ENCODE measurements at regions not wholly inside any gene's neighbourhood (a gene's known extent, or its start where the extent isn't known, plus 50 kb on each side); places are given as distances from the start of the nearest gene placed in this dataset.

- DNase-seq (ENCODE audit: unreplicated experiment), result no peak
- H3K9me3 Mint-ChIP-seq (ENCODE audit: unreplicated experiment), result no peaks in the 10 kb centered on the region
- BruUV-seq (replicated peaks), result no TSS peak
- H3K4me1 Mint-ChIP-seq (ENCODE audit: insufficient read depth, unreplicated experiment), result no peaks in the 10 kb centered on the region
- ChIA-PET POLR2A (no interaction called here), CTCF (no interaction called here)
- TF ChIP-seq CTCF (IDR thresholded peaks at IDR 0.05; ENCODE audit: unreplicated experiment), result no peak
- H3K4me3 Mint-ChIP-seq (ENCODE audit: unreplicated experiment), result no peak overlapping the region
- intact Hi-C loops (cut with micrococcal nuclease), result no loop called here
- no peaks in the 10 kb centered on the region for H3K27me3 Mint-ChIP-seq (ENCODE audit: insufficient read depth, unreplicated experiment)
- H3K27ac Mint-ChIP-seq (ENCODE audit: low read depth, unreplicated experiment), result no peak overlapping the region
- H3K36me3 Mint-ChIP-seq (ENCODE audit: insufficient read depth, unreplicated experiment), result no peaks in the 10 kb centered on the region
Measured at GRCh38 chr9:20137425-20137824, 348.6 kb upstream of the SLC24A2 start.

GRCh38 chr9:20135119-20135697 lies 346.4 kb upstream of the SLC24A2 start:
- intact Hi-C loops (cut with micrococcal nuclease), result no loop called here
- no peak for DNase-seq (ENCODE audit: unreplicated experiment)
- no peak for TF ChIP-seq CTCF (IDR thresholded peaks at IDR 0.05; ENCODE audit: unreplicated experiment)
- BruUV-seq (replicated peaks), result no TSS peak
- H3K4me1 Mint-ChIP-seq (ENCODE audit: insufficient read depth, unreplicated experiment), result no peaks in the 10 kb centered on the region
- no peaks in the 10 kb centered on the region for H3K36me3 Mint-ChIP-seq (ENCODE audit: insufficient read depth, unreplicated experiment)
- no peaks in the 10 kb centered on the region for H3K27me3 Mint-ChIP-seq (ENCODE audit: insufficient read depth, unreplicated experiment)
- CTCF ChIA-PET, result no interaction called here
- POLR2A ChIA-PET, result no interaction called here
- H3K4me3 Mint-ChIP-seq (ENCODE audit: unreplicated experiment), result no peak overlapping the region
- H3K9me3 Mint-ChIP-seq (ENCODE audit: unreplicated experiment), result no peaks in the 10 kb centered on the region
- no peak overlapping the region for H3K27ac Mint-ChIP-seq (ENCODE audit: low read depth, unreplicated experiment)

GRCh38 chr9:20125727-20126126 lies 336.9 kb upstream of the SLC24A2 start:
- POLR2A ChIA-PET, result no interaction called here

GRCh38 chr9:20119566-20119965 lies 330.7 kb upstream of the SLC24A2 start:
- no peak overlapping the region for H3K27ac Mint-ChIP-seq (ENCODE audit: low read depth, unreplicated experiment)
- peaks cover 6% of the 10 kb centered on the region for H3K4me1 Mint-ChIP-seq (ENCODE audit: insufficient read depth, unreplicated experiment)
- H3K36me3 Mint-ChIP-seq (ENCODE audit: insufficient read depth, unreplicated experiment), result no peaks in the 10 kb centered on the region
- ChIA-PET POLR2A (no interaction called here), CTCF (interaction anchor here (0.7 kb wide), 1 partner anchor 15 kb away, joined by 3 read pairs; no protein-coding TSS in a partner anchor)
- H3K27me3 Mint-ChIP-seq (ENCODE audit: insufficient read depth, unreplicated experiment), result no peaks in the 10 kb centered on the region
- no peak for TF ChIP-seq CTCF (IDR thresholded peaks at IDR 0.05; ENCODE audit: unreplicated experiment)
- DNase-seq (ENCODE audit: unreplicated experiment), result no peak
- intact Hi-C loops (cut with micrococcal nuclease), result no loop called here
- BruUV-seq (replicated peaks), result no TSS peak
- peaks cover 6% of the 10 kb centered on the region for H3K9me3 Mint-ChIP-seq (ENCODE audit: unreplicated experiment)
- H3K4me3 Mint-ChIP-seq (ENCODE audit: unreplicated experiment), result no peak overlapping the region

More at GRCh38 chr9:20125727-20126126, 336.9 kb upstream of the SLC24A2 start:
- Mint-ChIP-seq H3K36me3 (ENCODE audit: insufficient read depth, unreplicated experiment) (no peaks in the 10 kb centered on the region), H3K27ac (ENCODE audit: low read depth, unreplicated experiment) (no peak overlapping the region), H3K9me3 (ENCODE audit: unreplicated experiment) (no peaks in the 10 kb centered on the region), H3K4me1 (ENCODE audit: insufficient read depth, unreplicated experiment) (no peaks in the 10 kb centered on the region), H3K4me3 (ENCODE audit: unreplicated experiment) (no peak overlapping the region), H3K27me3 (ENCODE audit: insufficient read depth, unreplicated experiment) (no peaks in the 10 kb centered on the region)
- intact Hi-C loops (cut with micrococcal nuclease), result no loop called here
- DNase-seq (ENCODE audit: unreplicated experiment), result no peak
- BruUV-seq (replicated peaks), result no TSS peak
- CTCF ChIA-PET, result no interaction called here
- no peak for TF ChIP-seq CTCF (IDR thresholded peaks at IDR 0.05; ENCODE audit: unreplicated experiment)

Data from MCF 10A (cell line).